ENCODE measurements at regions not wholly inside any gene's neighbourhood (a gene's known extent, or its start where the extent isn't known, plus 50 kb on each side); places are given as distances from the start of the nearest gene placed in this dataset.
"Not testable (repeated sequence)": the region's sequence is repeated elsewhere in the genome, so short reads cannot be mapped to it uniquely, and the experiment has no call there.

DNA sequence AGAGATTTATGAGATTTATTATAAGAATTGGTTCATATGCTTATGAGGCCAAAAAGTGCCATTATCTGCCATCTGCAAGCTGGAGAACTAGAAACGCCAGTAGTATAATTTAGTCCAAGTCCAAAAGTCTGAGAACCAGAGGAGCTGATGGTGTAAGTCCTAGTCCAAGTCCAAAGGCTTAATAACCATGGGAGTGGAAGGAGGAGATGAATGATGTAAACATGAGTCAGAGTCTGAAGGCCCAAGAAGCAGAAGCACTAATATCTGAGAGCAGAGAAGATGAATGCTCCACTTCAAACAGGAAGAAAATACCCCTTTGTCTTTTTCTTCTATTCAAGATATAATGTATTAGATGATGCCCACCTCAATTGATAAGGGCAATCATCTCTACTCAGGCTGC is 185.7 kb downstream of the CGGBP1 start:
- DNase-seq (ENCODE audit: low read depth in 3 of 3): no peak

DNA sequence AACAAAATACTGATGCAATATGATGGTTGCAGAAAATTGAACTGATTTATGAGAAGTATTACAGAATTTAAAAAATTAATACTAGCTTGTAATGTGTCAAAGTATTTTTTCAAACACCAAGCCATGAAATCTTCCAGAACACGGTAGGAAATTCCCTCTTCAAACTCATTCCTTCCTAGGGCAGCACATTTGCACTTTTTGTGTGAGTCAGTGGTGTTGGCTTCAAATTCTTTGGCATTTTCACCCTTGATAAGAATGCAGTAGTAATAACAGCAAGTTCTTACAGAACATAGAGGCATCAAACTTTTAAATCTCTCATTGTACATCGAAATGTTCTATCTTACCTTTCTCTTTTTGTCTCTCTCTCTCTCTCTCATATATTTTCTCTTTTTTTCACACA is 191.8 kb downstream of the CGGBP1 start:
- no peak for DNase-seq (ENCODE audit: low read depth in 3 of 3)

DNA sequence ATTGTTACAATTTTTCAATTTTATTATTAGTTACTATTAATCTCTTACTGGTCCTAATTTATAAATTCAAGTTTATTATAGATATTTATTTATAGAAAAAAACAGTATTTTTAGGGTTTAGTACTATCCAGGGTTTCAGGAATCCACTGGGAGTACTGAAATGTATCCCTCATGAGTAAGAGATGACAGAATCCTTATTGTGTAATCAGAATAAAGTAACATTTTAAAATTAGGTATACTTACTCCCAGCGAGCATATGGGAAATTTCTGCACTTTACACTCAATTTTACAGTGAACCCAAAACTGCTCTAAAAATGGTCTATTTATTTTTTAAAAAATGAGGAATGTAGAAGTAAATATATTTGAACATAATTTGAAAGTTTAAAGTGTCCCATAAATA is 202.7 kb downstream of the CGGBP1 start:
- DNase-seq (ENCODE audit: low read depth in 3 of 3): no peak

DNA sequence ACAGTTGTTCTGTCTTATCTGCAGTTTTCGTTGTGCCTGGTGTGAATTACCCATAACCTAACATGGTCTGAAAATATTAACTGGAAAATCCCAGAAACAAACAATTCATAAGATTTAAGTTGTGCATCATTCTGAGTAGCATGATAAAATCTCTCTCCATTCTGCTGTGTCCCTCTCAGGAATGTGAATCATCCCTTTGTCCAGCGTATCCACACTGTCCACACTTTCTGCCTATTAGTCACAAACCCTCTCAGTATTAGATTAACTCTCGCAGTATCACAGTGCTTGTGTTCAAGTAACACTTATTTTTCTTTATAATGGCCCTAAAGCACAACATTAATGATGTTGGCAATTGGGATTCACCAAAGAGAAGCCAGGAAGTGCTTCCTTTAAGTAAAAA is 203.2 kb downstream of the CGGBP1 start:
- no peak for DNase-seq (ENCODE audit: low read depth in 3 of 3)

DNA sequence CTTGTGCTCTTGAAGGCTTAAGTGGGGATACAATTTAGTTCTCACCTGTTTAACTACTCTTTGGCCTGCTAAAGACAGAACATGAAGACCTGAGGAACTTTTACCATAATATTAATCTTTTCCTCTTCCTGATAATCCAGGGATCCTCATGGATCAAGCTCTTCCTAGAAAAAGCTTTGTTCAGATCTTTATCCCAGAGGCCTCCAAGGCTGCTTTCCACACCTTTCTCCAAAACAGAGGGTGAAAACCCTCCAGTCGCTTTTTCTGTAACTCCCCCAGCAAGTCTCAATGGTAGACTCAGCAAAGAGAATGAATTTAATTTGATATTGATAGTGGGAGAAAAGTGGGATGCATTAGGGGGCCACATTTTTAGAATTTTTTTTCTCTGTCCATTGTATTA is 203.6 kb downstream of the CGGBP1 start:
- no peak for DNase-seq (ENCODE audit: low read depth in 3 of 3)

DNA sequence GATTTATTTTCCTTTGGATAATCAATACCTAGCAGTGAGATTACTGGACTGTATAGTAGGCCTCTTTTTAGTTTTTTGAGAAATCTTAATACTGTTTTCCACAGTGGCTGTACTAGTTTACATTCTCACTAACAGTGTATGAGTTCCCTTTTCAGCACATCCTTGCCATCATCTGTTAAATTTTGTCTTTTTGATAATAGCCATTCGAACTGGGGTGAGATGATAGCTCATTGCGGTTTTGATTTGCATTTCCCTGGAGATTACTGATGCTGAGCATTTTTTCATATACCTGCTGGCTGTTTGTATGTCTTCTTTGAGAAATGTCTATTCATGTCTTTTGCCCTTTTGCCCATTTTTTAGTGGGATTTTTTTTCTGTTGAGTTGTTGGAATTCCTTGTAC is 210.8 kb downstream of the CGGBP1 start:
- DNase-seq (ENCODE audit: low read depth in 3 of 3): no peak

DNA sequence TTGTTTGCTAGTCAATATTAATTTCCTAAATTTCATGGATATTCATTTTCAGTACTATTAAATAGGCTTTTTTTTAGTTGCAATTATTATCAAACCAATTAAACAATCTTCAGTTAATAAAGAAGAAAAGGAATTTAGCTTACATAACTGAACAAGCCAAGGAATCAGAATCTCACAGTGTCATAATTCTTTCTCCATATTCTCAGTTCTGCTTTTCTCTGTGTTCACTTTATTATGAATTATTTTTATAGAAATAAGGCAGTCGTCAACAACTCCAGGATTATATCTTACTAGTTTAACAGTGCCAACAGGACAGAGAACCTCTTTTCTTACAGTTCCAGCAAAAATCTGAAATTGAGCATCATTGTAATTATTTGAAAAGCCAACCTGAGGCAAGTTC is 221.7 kb downstream of the CGGBP1 start:
- DNase-seq (ENCODE audit: low read depth in 3 of 3): no peak

DNA sequence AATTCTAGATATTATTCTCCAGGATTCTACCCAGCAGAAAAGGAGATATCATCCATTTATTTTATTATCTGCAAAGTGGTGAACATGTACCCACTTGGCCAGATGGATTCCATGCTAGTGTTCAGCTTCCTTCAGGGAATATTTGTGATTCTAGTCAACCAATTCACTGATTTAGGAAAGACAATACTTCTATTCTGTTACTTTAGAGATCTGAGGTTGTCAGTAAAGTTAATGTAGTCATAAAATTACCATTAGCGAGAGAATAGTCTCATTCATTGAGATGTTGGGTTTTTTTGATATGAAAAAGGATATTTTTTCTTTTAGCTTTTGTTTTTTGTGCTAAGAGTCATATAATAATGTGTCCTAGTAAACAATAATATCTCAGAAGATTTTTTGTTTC is 222.8 kb downstream of the CGGBP1 start:
- no peak for DNase-seq (ENCODE audit: low read depth in 3 of 3)

DNA sequence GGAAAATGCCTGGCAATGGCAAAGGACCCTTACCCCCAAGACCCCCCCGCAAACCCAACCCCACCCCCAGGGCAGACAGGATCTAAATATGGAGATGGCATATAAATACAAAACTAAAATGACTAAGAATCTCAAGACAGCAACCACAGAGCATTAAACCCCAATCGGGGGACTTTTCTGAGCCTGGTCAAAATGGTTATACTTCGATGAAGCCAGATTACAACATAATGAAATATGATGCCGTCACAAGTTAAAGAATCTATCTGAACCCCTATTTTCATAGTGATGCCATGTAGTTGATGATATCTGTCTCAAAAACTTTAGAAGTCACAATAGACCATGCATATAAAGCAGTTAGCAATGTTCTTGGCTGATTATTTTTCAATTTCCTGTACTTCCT is 223.6 kb downstream of the CGGBP1 start:
- no peak for DNase-seq (ENCODE audit: low read depth in 3 of 3)

DNA sequence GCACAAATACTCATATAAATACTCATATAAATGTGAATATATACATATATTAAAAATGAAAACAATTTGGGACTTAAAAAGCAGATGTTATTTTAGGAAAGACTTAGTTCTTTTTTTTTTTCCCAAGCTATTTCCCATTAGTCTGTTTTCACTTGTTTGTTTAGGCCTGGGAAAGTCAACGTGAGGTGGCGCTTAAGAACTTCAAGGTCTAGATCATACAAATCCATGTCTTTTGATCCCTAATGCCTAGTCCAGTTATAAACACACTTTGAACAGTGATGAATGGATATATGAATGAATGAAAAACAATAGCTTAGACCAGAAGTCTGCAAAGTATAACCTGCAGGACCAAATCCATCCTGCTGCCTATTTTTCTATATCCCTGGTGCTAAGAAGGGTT is 224.5 kb downstream of the CGGBP1 start:
- DNase-seq (ENCODE audit: low read depth in 3 of 3): no peak

DNA sequence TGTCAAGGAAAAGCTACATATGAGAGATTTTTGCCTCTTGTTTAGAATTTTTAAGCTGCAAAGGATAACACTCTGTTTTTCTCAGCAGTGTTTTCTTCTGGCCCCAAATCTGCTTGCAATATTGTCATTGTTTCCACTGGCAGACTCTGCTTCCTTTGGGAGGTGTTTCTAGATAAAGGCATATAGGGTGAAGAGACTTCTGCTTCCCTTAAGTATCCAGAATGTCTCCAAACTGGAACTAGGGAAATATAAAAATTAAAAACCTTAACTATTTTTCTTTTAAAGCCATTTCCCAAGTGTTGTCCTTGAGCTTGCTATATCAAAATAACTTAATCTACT is 225.8 kb downstream of the CGGBP1 start:
- DNase-seq (ENCODE audit: low read depth in 3 of 3): no peak

DNA sequence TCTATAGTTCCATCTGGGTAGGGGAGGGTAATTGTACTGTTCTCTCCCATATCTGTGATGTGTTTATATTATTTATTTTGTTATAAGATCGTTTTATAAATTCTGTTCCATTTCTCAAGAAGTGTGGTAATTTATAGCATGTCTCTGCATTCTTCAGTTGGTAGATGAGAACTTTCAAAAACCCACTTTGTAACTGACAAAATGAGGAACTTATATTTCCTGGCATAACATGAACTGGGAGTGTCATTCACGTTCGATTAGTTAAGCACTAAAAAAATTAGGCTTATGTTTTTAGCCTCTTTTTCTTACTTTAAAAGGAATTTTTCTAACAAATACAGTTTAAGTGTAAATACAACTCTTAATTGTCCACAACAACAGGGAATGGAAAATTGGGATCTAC is 230.8 kb downstream of the CGGBP1 start:
- DNase-seq (ENCODE audit: low read depth in 3 of 3): no peak

DNA sequence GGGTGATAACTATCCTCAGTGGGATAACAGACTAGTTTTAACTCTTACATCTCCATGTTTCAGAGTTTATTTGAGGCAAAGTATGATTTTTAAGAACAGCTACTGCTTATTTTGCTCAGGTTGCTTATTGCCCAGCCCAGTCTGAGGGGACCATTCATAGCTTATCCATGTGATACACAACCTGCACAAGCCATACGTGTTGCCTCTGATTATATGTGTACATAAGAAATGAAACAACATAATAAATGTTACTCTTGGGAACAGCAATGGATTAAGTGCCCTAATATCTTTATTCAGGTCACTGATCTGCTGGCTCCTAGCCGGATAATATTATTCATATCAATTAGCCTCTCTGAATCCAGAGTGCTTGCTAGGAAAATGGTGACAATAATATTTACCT is 236.2 kb downstream of the CGGBP1 start:
- no peak for DNase-seq (ENCODE audit: low read depth in 3 of 3)

DNA sequence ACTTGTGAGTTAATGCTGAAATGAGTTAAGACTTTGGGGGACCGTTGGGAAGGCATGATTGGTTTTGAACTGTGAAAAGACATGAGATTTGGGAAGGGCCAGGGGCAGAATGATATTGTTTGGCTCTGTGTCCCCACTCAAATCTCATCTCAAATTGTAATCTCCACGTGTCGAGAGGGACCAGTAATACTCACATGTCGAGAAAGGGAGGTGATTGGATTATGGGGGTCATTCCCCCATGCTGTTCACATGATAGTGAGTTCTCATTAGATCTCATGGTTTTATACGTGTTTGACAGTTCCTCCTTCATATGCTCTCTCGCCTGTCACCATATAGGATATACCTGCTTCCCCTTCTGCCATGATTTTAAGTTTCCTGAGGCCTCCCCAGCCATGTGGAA is 245.3 kb downstream of the CGGBP1 start:
- not testable (repeated sequence) for DNase-seq (ENCODE audit: low read depth in 3 of 3)

DNA sequence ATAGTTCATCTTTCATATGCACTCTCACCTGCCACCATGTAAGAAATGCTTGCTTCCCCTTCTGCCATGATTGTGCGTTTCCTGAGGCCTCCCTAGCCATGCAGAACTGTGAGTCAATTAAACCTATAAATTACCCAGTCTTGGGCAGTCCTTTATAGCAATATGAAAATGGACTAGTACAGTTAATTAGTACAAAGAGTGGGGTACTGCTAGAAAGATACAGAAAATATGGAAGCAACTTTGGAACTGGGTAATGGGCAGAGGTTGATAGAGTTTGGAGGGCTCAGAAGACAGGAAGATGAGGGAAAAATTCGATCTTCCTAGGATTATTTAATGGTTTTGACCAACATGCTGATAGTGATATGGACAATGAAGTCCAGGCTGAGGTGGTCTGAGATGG is 246.9 kb downstream of the CGGBP1 start:
- DNase-seq (ENCODE audit: low read depth in 3 of 3): no peak

DNA sequence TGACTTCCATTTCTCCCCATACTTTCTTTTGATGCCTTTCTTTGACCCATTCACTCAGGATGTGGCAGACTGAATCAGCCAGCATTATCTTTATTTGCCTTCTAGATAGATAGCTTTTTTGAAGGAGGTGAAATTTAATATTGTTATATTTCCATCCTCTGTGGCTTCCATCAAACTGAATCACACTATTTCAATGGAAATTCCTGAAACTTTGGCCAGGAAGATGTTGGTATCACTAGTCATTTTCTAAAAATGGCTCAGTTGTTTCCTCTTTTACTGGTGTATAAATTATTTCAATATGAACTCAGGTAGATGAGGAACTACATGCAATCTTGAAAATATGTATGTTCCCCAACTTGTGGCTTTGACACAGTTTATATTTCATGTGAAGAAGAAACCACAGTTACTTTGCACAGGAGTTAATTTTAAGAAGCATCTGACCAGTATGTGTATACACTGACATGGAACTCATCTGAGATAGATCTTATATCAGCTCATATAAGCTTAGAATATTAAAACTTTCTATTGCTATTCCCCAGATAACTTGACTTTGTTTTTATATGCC is 248.3 kb downstream of the CGGBP1 start:
- DNase-seq (ENCODE audit: low read depth in 3 of 3): no peak

DNA sequence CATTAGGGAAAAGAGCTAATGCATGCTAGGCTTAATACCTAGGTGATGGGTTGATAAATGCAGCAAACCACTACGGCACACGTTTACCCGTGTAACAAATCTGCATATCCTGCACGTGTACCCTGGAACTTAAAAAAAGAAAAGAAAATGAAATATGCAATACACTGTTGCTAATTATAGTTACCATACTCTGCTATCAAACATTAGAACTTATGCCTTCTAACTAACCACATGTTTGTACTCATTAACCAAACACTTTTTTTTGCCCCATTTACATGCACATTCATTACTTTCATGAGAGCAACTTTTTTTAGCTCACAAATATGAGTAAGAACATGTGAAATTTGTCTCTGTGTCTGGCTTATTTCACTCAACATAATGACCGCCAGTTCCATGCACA is 253.1 kb downstream of the CGGBP1 start:
- no peak for DNase-seq (ENCODE audit: low read depth in 3 of 3)

DNA sequence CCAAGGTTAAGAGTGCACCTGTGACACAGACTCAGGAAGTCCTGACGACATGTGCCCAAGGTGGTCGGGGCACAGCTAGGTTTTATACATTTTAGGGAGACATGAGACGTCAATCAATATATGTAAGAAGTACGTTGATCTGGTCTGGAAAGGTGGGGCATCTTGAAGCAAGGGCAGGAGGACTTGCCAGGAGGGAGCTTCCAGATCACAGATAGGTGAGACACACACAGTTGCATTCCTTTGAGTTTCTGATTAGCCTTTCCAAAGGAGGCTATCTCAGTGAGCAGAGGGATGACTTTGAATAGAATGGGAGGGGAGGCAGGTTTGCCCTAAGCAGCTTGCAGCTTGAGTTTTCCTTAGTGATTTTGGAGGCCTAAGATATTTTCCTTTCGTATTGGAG is 257.4 kb downstream of the CGGBP1 start:
- DNase-seq (ENCODE audit: low read depth in 3 of 3): no peak

DNA sequence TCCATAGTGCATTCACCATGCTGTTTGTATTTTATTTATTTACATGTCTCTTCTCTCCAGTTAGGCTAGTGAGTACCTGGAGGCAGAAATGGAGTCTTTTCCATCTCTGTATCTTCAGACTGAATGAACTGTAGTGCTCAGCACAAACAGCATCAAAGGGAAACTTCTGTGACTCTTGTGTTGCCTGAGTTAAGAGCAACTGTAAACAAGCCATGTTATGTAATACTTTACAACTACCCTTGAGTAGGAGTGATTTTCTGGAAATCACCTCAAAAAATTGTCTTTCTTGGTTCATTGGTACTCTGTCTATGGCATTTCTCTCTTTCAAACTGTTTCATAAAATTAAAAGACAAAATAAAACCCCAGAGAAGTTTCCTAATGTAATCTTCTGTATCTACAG is 258.3 kb downstream of the CGGBP1 start:
- DNase-seq (ENCODE audit: low read depth in 3 of 3): no peak

DNA sequence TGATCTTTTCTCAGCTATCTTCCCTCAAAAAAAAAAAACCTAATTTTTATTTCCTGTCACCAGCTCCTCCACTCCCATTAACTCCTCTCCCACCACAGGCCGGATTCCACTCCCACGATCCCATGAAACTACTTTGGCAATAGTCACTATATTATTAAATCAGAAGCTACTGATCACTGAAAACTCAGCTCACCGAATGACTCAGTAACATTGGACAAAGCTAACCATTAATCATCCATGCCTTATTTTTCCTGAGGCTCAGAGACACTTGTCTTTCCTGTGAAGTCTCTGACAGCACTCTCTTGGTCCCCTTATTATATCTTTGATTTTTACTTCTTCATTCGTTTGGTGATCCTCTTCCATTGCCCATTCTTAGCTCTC is 260.2 kb downstream of the CGGBP1 start:
- no peak for DNase-seq (ENCODE audit: low read depth in 3 of 3)

DNA sequence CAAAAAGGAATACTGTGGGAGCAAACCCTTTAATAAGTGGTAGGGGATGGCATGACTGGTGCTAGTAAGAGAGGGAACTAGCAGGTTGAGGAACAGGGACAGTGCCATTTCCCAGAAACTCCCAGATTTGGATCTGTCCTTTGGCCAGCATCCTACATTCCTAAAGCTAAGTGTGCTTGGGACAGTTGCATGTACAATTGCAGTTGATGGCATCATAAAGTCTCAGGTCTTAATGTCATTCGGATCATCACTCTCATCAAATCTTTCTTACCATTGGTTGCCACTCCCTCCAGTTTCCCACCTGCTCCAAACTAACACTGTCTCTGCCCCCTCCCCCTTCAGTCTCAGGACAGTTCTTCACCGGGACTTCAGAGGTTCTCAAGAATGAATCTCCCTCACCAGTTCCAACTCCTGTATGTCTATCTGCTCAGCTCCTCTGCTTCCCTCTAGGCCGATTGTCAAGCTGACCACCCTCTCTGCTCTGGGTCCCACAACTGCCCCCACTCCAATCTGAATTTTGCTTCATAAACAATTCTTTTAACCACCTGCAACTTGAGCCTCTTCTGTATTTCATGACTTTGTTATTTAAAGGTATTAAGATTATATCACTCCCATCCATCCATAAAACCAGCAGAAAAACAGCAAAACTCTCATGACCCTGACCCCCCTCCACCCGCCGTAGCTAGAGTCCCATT is 260.8 kb downstream of the CGGBP1 start:
- no peak for DNase-seq (ENCODE audit: low read depth in 3 of 3)

DNA sequence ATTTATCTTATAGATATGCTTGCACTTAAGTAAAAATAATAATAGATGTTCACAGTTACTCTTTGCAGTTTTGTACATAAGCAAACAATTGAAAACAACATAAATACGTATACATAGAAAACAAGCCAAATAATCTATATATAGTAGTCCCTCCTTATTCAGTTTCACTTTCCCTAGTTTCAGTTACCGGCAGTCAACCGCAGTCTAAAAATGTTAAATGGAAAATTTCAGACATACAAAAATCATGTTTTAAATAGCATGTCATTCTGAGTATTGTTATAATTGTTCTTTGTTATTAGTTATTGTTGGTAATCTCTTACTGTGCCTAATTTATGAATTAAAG is 262.0 kb downstream of the CGGBP1 start:
- DNase-seq (ENCODE audit: low read depth in 3 of 3): no peak

DNA sequence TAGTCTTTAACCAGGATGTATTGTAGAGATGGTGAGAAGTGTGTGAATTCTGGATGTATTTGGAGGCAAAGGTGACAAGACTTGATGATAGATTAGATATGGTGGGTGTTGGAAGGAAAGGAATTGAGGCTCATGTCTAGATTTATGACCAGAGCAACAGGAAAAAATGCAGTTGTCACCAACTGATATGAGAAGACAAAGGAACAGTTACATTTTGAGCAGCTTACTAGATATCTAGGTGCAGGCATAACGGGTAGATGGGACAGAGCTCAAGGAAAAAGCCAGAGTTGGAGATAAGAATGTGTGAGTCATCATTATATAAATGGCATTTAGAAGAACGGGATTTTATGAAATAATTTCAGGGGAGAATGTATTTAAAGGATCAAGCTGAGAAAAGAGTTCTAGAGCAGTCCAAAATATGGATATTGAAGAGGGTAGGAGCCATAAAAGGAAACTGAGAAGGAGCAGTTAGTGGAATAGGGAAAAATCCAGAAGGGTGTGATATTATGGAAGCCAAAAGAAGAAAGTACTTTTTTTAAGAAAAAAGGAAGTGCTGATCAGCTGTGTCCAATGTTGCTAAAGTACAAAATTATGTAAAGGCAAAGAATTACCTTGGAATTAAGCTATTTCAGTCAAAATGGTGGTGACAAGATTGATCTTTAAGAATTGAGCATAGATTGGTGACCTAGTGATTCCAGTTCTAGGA is 262.5 kb downstream of the CGGBP1 start:
- DNase-seq (ENCODE audit: low read depth in 3 of 3): no peak

DNA sequence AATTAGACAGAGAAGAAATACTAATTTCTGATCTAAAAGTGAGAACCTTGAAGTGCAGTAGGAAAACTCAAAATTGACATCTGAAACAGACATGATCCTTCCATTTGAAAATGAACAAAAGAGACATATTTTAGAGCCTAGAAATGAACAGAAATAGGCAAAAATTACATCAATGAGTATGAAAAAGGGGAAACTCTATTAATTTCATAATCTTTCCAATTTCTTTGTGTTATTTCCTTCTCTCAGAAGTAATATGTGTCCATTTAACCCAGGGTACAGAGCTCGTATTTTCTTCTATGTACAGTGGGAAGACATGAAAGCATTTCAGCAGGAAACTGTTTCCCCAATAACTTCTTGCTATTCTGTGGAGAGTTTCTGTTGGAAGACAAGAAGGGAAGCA is 263.1 kb downstream of the CGGBP1 start:
- DNase-seq (ENCODE audit: low read depth in 3 of 3): no peak
